ENCODE measurements at regions not wholly inside any gene's neighbourhood (a gene's known extent, or its start where the extent isn't known, plus 50 kb on each side); places are given as distances from the start of the nearest gene placed in this dataset.

- no peak for TF ChIP-seq CTCF (IDR thresholded peaks at IDR 0.05)
- no peak for DNase-seq
- Histone ChIP-seq H3K27me3 (no peaks in the 10 kb centered on the region), H3K4me3 (no peak overlapping the region), H3K4me1 (no peaks in the 10 kb centered on the region), H3K9me3 (no peaks in the 10 kb centered on the region), H3K36me3 (no peaks in the 10 kb centered on the region), H3K27ac (no peak overlapping the region)
- ATAC-seq = no peak
- intact Hi-C loops (cut with DNase I) = no loop called here
- WGBS, 2 donors = 78 to 86% methylated on average over 2 of the region's 2 CpGs
Measured at GRCh38 chrX:23118163-23118562, 118.4 kb downstream of the DDX53 start.

GRCh38 chrX:23118890-23119527 lies 119.2 kb downstream of the DDX53 start:
- H3K4me3 ChIP-seq = no peak overlapping the region
- intact Hi-C loops (cut with DNase I) = no loop called here
- no peak overlapping the region for H3K27ac ChIP-seq
- ATAC-seq (no peak), DNase-seq (no peak)
- H3K9me3 ChIP-seq = no peaks in the 10 kb centered on the region
- no peak for TF ChIP-seq CTCF (IDR thresholded peaks at IDR 0.05)
- H3K4me1 ChIP-seq = no peaks in the 10 kb centered on the region
- 86 to 91% methylated on average over 5 to 6 of the region's 6 CpGs for WGBS, 2 donors
- H3K36me3 ChIP-seq = no peaks in the 10 kb centered on the region
- H3K27me3 ChIP-seq = no peaks in the 10 kb centered on the region

GRCh38 chrX:23127586-23127985 lies 127.8 kb downstream of the DDX53 start:
- no peaks in the 10 kb centered on the region for H3K27me3 ChIP-seq
- no peaks in the 10 kb centered on the region for H3K4me1 ChIP-seq
- no peaks in the 10 kb centered on the region for H3K9me3 ChIP-seq
- 85 to 92% methylated on average over 4 of the region's 4 CpGs for WGBS, 2 donors
- intact Hi-C loops (cut with DNase I) = no loop called here
- H3K36me3 ChIP-seq = no peaks in the 10 kb centered on the region
- TF ChIP-seq CTCF (IDR thresholded peaks at IDR 0.05) = no peak
- DNase-seq (no peak), ATAC-seq (no peak)
- no peak overlapping the region for H3K27ac ChIP-seq
- no peak overlapping the region for H3K4me3 ChIP-seq

GRCh38 chrX:23133551-23133950 lies 133.8 kb downstream of the DDX53 start:
- DNase-seq (no peak), ATAC-seq (no peak)
- intact Hi-C loops (cut with DNase I) = no loop called here
- H3K27me3 ChIP-seq = no peaks in the 10 kb centered on the region
- no peaks in the 10 kb centered on the region for H3K36me3 ChIP-seq
- no peaks in the 10 kb centered on the region for H3K4me1 ChIP-seq
- no peak overlapping the region for H3K4me3 ChIP-seq
- 76 to 82% methylated on average over 8 of the region's 8 CpGs for WGBS, 2 donors
- no peak overlapping the region for H3K27ac ChIP-seq
- TF ChIP-seq CTCF (IDR thresholded peaks at IDR 0.05) = no peak
- no peaks in the 10 kb centered on the region for H3K9me3 ChIP-seq
